ENCODE measurements at regions not wholly inside any gene's neighbourhood (a gene's known extent, or its start where the extent isn't known, plus 50 kb on each side); places are given as distances from the start of the nearest gene placed in this dataset.

GRCh38 chr4:23006756-23007155, 314.0 kb downstream of the GBA3 start:
- no peak for ATAC-seq

- ATAC-seq, result no peak
Observed at GRCh38 chr4:23005691-23006090, 313.0 kb downstream of the GBA3 start.

DNA sequence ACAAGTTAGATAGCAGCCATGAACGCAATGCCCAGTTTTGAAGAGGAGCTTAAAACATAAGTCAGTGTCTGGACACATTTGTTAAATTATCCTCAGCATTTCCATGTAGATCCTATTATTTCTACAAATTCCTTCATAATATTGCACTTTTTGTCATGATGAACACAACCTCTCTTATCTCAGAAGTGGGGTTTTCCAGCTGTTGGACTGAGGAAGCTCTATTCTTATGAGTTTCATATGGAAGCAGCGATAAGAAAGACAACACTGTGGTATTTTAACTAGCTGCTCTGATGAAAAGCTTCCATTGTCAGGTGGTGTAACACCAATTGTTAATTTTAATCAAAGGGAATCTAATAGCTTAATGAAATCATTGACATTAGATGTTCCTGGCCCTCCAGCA, 308.7 kb downstream of the GBA3 start:
- ATAC-seq, result no peak

DNA sequence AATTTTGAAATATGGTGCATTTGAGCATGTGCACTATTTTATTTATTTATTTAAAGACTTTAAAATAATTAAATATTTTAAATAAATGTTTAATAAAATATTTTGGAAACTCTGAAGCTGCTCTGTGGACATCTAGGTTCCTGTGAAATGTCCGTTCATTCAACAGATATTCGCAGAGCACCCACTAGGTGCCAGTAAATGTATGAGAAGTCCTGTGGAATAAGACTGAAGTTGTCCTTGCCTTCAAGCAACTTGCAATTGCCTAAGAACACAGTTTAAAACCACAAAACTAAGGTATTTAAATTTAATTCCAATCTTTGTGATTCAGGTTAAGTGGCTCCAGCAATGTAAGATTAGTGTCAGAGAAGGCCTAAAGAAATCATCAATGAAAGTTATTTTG, 306.7 kb downstream of the GBA3 start:
- no peak for ATAC-seq

DNA sequence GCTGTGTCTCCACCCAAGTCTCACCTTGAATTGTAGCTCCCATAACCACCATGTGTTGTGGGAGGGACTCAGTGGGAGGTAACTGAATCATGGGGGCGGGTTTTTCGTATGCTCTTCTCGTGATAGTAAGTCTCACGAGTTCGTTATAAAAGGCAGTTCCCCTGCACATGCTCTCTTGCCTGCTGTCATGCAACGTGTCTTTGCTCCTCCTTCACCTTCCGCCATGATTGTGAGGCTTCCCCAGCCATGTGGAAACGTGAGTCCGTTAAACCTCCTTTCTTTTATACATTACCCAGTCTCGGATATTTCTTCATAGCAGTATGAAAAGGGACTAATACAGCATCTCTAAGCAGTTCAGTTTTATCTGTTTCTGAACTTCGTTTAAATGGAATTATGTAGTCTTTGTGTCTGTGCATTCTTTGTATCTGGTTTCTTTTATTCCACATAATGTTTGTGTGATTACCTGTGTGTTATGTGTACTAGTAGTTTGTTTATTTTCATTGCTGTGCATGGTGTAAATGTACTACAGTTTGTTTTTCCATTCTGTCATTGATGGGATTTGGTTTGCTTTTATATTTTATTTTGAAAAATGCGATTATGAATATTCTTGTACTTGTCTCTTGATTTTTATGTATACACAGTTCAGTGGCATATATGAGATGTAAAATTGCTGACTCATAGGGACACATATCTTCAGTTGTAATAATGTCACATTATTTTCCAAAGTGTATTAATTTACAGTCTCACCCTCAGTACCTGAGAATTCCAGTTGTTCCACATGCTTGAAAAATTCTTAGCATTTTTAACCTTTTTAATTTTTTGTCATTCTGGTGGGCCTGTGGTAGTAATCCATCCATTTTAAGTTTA, 304.9 kb downstream of the GBA3 start:
- ATAC-seq, result no peak

DNA sequence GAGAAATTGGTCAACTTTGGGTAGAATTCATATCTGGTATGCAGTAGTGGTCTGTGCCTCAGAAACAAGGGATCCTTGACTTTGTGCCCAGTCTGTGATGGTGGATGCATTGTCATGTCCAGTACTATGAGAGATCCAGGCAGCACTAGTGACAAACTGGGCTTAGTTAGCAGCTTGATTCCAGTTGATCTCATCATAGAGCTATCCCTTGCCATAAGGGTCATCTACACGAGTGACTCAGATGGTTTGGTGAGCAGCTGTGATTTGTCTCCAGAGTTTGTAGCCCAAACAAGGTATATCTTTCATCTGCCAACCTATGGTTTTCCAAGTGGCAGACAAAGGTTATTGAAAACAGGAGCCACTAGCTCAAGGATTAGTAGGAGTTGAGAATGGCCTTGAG, 298.8 kb downstream of the GBA3 start:
- ATAC-seq, result no peak

DNA sequence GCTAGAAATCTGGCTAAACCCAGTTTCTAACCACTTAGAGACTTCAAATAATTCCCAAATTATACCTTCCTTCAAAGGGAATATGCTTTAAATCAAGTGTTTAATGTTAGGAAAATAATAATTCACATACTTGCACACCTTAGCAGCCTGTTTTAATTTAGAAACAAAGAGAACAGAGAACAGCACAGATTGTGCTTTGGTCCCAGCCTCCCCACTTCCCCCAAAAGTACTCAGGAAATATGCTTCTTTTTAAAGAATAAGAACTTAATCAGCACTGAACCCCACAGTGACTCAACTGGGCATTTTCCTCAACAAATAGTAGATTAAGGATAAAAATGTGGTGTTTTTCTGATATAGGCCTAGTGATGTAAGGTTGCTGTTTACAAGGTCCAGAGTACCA, 295.8 kb downstream of the GBA3 start:
- no peak for ATAC-seq

- ATAC-seq, result no peak
Observed at GRCh38 chr4:22987870-22988269, 295.1 kb downstream of the GBA3 start.

GRCh38 chr4:22986881-22987280, 294.1 kb downstream of the GBA3 start:
- no peak for ATAC-seq

DNA sequence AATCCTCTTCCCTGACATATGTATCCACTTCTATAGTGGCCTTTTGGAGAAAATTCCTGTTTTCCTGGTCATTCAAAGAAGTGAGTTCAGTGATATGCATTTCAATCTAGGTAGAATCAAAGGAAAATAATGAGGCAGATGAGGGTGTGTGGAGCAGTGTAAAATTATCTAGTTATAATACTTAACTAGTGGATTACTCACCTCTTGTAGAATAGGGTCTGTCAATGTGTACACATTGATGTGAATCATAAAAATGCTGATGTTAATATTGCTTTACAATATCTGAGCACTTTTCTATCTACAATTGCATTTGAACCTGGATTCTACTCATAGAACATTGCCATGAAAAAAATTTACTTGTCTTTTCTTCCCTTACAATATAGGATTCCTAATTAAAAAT, 293.5 kb downstream of the GBA3 start:
- no peak for ATAC-seq

- no peak for ATAC-seq
Observed at GRCh38 chr4:22984390-22984789, 291.7 kb downstream of the GBA3 start.

GRCh38 chr4:22978656-22979055, 285.9 kb downstream of the GBA3 start:
- no peak for ATAC-seq

GRCh38 chr4:22970665-22971064, 277.9 kb downstream of the GBA3 start:
- no peak for ATAC-seq

DNA sequence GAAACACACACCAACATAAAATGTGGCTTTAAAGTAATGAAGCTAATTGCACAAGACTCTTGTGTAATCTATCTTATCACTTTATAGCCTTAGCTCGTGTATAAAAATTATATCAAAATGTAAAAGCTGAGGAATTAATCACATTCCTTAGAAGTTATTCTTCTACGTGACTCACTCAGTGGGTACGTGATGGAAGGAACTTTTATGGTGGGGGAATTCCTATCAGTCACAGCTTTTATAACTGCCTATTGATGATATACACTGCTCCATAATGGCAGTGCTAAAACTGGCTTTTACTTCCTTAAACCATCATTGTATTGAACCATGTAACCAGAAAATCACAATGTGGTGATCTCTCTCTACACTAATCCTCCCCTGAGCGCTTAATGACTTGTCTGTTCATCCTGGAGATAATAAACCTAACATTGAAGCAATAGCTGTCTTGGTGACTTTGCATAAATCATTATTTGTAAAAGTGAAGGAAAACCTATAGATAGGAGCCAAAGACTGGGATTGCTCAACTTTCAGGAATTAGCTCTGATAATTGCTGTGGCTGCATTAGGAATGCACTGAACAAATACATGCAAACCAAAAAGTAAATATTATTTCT, 276.7 kb downstream of the GBA3 start:
- no peak for ATAC-seq

- no peak for ATAC-seq
Observed at GRCh38 chr4:22962295-22962694, 269.6 kb downstream of the GBA3 start.

DNA sequence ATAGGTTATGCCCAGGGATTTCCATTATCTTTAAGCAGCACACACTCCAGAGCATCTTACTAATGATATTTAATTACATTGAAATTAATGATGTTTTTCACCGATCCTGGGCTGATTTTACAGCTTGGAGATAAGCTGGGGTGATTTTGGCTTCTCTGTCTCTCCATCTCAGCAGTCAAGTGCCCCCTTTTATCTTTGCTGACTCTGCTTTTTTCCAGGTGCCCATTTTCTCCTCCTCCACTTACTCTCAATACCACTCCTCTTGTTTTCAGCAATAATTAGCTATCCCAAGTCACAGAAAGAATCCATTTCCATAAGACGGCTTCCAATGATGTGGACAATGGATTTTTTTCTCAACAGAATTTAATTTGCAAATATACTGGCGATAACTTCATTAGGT, 266.7 kb downstream of the GBA3 start:
- no peak for ATAC-seq

GRCh38 chr4:22957774-22958309, 265.1 kb downstream of the GBA3 start:
- no peak for ATAC-seq

GRCh38 chr4:22949161-22949855, 256.6 kb downstream of the GBA3 start:
- no peak for ATAC-seq

GRCh38 chr4:22947851-22948250, 255.1 kb downstream of the GBA3 start:
- ATAC-seq, result no peak

- ATAC-seq, result no peak
Observed at GRCh38 chr4:22942920-22943559, 250.3 kb downstream of the GBA3 start.

GRCh38 chr4:22941688-22942375, 249.1 kb downstream of the GBA3 start:
- no peak for ATAC-seq

DNA sequence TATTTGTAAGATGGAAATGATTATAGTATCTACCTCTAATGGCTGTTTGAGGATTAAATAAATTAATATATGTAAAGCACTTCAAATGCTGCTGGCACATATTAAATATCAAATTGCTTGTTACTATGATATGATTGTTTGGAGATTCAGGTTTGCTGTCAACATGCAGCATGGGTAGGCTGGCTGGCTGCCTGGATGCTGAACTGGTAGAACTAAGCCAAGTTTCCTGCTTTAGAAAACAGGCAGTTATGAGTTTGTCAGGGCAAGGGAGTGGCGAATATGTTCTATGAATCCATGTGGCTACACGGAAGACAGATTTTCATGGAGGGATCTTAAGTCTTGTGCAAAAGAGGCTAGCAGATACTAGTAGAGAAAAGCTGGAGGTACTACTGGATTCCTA, 239.6 kb downstream of the GBA3 start:
- no peak for ATAC-seq

DNA sequence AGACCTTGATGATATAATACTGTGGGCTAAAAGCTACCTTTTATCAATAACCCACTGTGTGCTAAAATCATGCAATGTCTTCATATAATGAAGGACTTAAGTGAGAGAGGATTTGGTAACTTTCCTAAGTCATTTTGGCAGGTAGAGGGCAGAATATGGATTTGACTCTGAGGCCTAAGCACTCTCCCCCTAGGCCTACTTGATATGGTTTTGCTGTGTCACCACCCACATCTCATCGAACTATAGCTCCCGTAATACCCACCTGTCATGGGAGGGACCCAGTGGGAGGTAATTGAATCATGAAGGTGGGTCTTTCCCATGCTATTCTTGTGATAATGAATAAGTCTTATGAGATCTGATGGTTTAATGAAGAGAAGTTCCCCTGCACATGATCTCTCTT, 229.7 kb downstream of the GBA3 start:
- ATAC-seq, result no peak

All from activated CD4-positive, CD25-positive, alpha-beta regulatory T cell treated with anti-CD3 and anti-CD28 coated beads, Interleukin-2, amount 50 U/mL, for 24 hours (primary cell).